ENCODE measurements at regions not wholly inside any gene's neighbourhood (a gene's known extent, or its start where the extent isn't known, plus 50 kb on each side); places are given as distances from the start of the nearest gene placed in this dataset.

DNA sequence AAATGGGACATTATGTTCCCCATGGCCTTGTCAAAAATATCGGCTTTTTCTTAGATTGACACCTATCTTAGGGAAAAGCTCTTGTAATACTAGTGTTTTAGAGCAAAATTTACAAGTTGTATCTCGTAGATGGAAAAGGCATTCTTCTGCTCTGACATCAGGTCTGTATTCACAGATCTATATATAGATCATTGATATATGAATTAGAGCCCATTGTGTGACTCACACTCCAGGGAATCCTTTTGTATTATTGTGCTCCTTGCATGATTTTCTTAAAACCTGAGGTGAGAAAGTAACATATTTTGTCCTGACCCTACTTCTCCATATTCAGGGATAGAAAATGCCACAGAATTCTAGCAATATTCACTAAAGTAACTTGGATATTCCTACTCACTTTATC lies 1160.8 kb upstream of the B3GALT2 start:
- no peak for DNase-seq (ENCODE audit: low spot score)
- H3K4me1 ChIP-seq (ENCODE audit: insufficient read depth, poor library complexity, severe bottlenecking) = peaks cover 9% of the 10 kb centered on the region
- H3K9me3 ChIP-seq (ENCODE audit: severe bottlenecking) = no peaks in the 10 kb centered on the region
- TF ChIP-seq, protein P1, sequence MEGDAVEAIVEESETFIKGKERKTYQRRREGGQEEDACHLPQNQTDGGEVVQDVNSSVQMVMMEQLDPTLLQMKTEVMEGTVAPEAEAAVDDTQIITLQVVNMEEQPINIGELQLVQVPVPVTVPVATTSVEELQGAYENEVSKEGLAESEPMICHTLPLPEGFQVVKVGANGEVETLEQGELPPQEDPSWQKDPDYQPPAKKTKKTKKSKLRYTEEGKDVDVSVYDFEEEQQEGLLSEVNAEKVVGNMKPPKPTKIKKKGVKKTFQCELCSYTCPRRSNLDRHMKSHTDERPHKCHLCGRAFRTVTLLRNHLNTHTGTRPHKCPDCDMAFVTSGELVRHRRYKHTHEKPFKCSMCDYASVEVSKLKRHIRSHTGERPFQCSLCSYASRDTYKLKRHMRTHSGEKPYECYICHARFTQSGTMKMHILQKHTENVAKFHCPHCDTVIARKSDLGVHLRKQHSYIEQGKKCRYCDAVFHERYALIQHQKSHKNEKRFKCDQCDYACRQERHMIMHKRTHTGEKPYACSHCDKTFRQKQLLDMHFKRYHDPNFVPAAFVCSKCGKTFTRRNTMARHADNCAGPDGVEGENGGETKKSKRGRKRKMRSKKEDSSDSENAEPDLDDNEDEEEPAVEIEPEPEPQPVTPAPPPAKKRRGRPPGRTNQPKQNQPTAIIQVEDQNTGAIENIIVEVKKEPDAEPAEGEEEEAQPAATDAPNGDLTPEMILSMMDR (IDR thresholded peaks at IDR 0.05; ENCODE audit: poor library complexity, severe bottlenecking) = no peak
- no peak overlapping the region for H3K27ac ChIP-seq (ENCODE audit: poor library complexity, severe bottlenecking)
- no peak overlapping the region for H3K4me3 ChIP-seq (ENCODE audit: severe bottlenecking)
- H3K36me3 ChIP-seq (ENCODE audit: low read depth) = no peaks in the 10 kb centered on the region
- ATAC-seq (ENCODE audit: low read depth) = peak; percentile 76
- H3K27me3 ChIP-seq (ENCODE audit: insufficient read depth, poor library complexity, severe bottlenecking) = no peaks in the 10 kb centered on the region

DNA sequence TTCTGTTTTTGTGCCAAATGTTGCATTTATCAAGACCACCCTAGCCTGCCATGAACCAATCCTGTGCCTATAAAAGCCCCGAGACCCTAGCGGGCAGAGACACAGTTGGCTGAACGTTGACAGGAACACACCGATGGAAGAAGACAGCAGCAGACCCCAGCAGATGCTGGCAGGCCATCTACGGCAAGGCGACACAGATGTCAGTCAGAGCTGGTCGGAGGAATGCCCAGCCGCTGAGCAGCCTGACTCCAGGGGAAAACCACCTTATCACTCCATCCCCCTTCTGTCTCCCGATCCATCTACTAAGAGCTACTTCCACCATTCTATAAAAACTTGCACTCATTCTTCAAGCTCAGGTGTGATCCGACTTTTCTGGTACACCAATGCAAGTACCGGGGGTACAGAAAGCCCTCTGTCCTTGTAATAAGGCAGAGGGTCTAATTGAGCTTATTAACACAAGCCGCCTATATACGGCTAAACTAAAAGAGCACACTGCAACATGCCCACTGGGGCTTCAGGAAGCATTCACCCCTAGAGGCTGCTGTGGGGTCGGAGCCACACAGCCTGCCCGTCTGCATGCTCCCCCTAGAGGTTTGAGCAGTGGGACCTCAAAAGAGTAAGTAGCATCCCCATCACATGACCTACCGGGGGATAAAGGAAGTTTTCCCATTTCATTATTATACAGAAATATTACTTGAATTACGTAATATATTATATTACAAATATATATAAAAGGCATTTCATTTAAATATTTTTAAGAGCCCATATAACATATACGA lies 1156.3 kb upstream of the B3GALT2 start:
- H3K27me3 ChIP-seq (ENCODE audit: insufficient read depth, poor library complexity, severe bottlenecking) = no peaks in the 10 kb centered on the region
- no peak overlapping the region for H3K4me3 ChIP-seq (ENCODE audit: severe bottlenecking)
- peaks cover 9% of the 10 kb centered on the region for H3K4me1 ChIP-seq (ENCODE audit: insufficient read depth, poor library complexity, severe bottlenecking)
- no peak for DNase-seq (ENCODE audit: low spot score)
- H3K9me3 ChIP-seq (ENCODE audit: severe bottlenecking) = no peaks in the 10 kb centered on the region
- TF ChIP-seq, protein P1 (IDR thresholded peaks at IDR 0.05; ENCODE audit: poor library complexity, severe bottlenecking) = no peak
- no peak for ATAC-seq (ENCODE audit: low read depth)
- no peaks in the 10 kb centered on the region for H3K36me3 ChIP-seq (ENCODE audit: low read depth)
- no peak overlapping the region for H3K27ac ChIP-seq (ENCODE audit: poor library complexity, severe bottlenecking)

GRCh38 chr1:194341587-194341986 lies 1155.2 kb upstream of the B3GALT2 start:
- Histone ChIP-seq H3K27me3 (ENCODE audit: insufficient read depth, poor library complexity, severe bottlenecking) (no peaks in the 10 kb centered on the region), H3K36me3 (ENCODE audit: low read depth) (no peaks in the 10 kb centered on the region), H3K9me3 (ENCODE audit: severe bottlenecking) (no peaks in the 10 kb centered on the region), H3K4me1 (ENCODE audit: insufficient read depth, poor library complexity, severe bottlenecking) (no peaks in the 10 kb centered on the region), H3K4me3 (ENCODE audit: severe bottlenecking) (no peak overlapping the region), H3K27ac (ENCODE audit: poor library complexity, severe bottlenecking) (no peak overlapping the region)
- no peak for DNase-seq (ENCODE audit: low spot score)
- ATAC-seq (ENCODE audit: low read depth) = no peak
- TF ChIP-seq, protein P1 (IDR thresholded peaks at IDR 0.05; ENCODE audit: poor library complexity, severe bottlenecking) = no peak

- Histone ChIP-seq H3K9me3 (ENCODE audit: severe bottlenecking) (no peaks in the 10 kb centered on the region), H3K36me3 (ENCODE audit: low read depth) (no peaks in the 10 kb centered on the region), H3K4me1 (ENCODE audit: insufficient read depth, poor library complexity, severe bottlenecking) (no peaks in the 10 kb centered on the region), H3K27me3 (ENCODE audit: insufficient read depth, poor library complexity, severe bottlenecking) (no peaks in the 10 kb centered on the region), H3K4me3 (ENCODE audit: severe bottlenecking) (no peak overlapping the region), H3K27ac (ENCODE audit: poor library complexity, severe bottlenecking) (no peak overlapping the region)
- DNase-seq (ENCODE audit: low spot score) = no peak
- no peak for ATAC-seq (ENCODE audit: low read depth)
- TF ChIP-seq, protein P1 (IDR thresholded peaks at IDR 0.05; ENCODE audit: poor library complexity, severe bottlenecking) = no peak
These were observed 1153.1 kb upstream of the B3GALT2 start for GRCh38 chr1:194339471-194339870.

- TF ChIP-seq, protein P1 (IDR thresholded peaks at IDR 0.05; ENCODE audit: poor library complexity, severe bottlenecking) = no peak
- no peak overlapping the region for H3K27ac ChIP-seq (ENCODE audit: poor library complexity, severe bottlenecking)
- H3K4me3 ChIP-seq (ENCODE audit: severe bottlenecking) = no peak overlapping the region
- no peaks in the 10 kb centered on the region for H3K36me3 ChIP-seq (ENCODE audit: low read depth)
- no peaks in the 10 kb centered on the region for H3K27me3 ChIP-seq (ENCODE audit: insufficient read depth, poor library complexity, severe bottlenecking)
- DNase-seq (ENCODE audit: low spot score) = no peak
- ATAC-seq (ENCODE audit: low read depth) = no peak
- H3K4me1 ChIP-seq (ENCODE audit: insufficient read depth, poor library complexity, severe bottlenecking) = no peaks in the 10 kb centered on the region
- no peaks in the 10 kb centered on the region for H3K9me3 ChIP-seq (ENCODE audit: severe bottlenecking)
These were observed 1152.0 kb upstream of the B3GALT2 start for GRCh38 chr1:194338241-194338948.

All from RWPE2 (cell line).